ENCODE measurements at regions not wholly inside any gene's neighbourhood (a gene's known extent, or its start where the extent isn't known, plus 50 kb on each side); places are given as distances from the start of the nearest gene placed in this dataset.

DNA sequence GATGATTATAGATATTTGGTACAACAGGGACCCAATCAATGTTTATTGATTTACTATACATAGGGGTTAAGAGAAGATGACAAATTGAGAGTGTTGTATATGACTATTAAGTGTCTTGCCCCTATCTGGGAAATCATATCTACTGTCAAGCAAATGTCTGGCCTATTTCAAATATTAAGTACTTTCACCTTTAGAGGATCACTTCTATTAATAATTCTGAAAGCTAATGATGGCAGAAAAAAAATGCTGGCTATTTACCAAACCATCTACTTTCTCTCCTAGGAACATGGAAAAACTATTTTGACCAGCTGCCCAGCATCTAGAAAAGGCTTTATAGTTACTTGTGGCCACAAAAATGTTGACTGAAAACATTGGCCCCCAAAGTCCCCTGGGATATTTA, 632.3 kb upstream of the ZNF385D start:
- Histone ChIP-seq H3K4me1 (ENCODE audit: control insufficient read depth in 2 of 2, insufficient read depth in 1 of 2, low read depth in 1 of 2, low read length in 2 of 2) (no peaks in the 10 kb centered on the region), H4K8ac (ENCODE audit: low read depth, low read length) (no peak overlapping the region), H2AFZ (ENCODE audit: low read length) (no peak overlapping the region), H2BK12ac (ENCODE audit: low read length) (no peak overlapping the region), H3K18ac (ENCODE audit: low read length) (no peak overlapping the region), H3K27ac (replicated peaks; ENCODE audit: low read length) (no peak overlapping the region), H3K4ac (ENCODE audit: low read length) (no peak overlapping the region), H3K4me3 (ENCODE audit: low read length in 2 of 2) (no peak overlapping the region), H2BK5ac (ENCODE audit: low read length) (no peak overlapping the region), H2BK120ac (ENCODE audit: low read depth, low read length) (no peak overlapping the region), H3K23ac (ENCODE audit: low read depth, low read length, poor library complexity) (no peak overlapping the region), H3K36me3 (replicated peaks in 1 of 2; ENCODE audit: control insufficient read depth in 2 of 2, insufficient read depth in 2 of 2, low read length in 2 of 2) (no peaks in the 10 kb centered on the region), H4K91ac (ENCODE audit: low read depth, low read length, poor library complexity) (no peak overlapping the region), H2AK5ac (ENCODE audit: low read depth, low read length) (no peak overlapping the region), H3K9ac (ENCODE audit: low read depth, low read length, poor library complexity) (no peak overlapping the region), H2BK15ac (ENCODE audit: low read length) (no peak overlapping the region), H3K9me3 (replicated peaks in 1 of 2; ENCODE audit: control insufficient read depth in 2 of 2, insufficient read depth in 1 of 2, low read depth in 1 of 2, low read length in 2 of 2) (no peaks in the 10 kb centered on the region), H3K14ac (ENCODE audit: low read length) (no peak overlapping the region), H3K27me3 (ENCODE audit: control insufficient read depth in 3 of 3, insufficient read depth in 3 of 3, low read depth in 1 of 3, low read length in 3 of 3) (no peaks in the 10 kb centered on the region), H3K79me1 (ENCODE audit: low read depth, low read length) (no peaks in the 10 kb centered on the region), H3K4me2 (ENCODE audit: insufficient read depth, low read length, poor library complexity, severe bottlenecking) (no peak overlapping the region)
- DNase-seq (ENCODE audit: low spot score), result no peak

DNA sequence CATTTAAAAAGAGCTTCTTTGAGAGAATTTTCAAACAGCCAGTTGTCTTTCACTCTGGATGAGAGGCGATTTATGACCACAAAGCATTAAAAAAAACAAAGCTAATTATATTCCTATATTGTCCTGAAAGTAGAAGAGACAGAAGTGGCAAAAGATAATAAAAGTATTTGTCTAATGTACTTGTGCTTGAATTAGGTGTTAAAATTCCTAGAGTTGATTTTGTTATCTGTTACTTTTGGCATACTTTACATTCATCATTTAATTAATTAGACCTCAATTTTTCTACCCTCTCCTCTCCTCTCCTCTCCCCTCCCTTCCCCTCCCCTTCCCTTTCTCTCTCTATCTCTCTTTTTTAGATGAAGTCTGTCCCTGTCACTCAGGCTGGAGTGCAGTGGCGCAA, 635.1 kb upstream of the ZNF385D start:
- H2BK5ac ChIP-seq (ENCODE audit: low read length), result no peak overlapping the region
- no peak overlapping the region for H3K18ac ChIP-seq (ENCODE audit: low read length)
- H4K8ac ChIP-seq (ENCODE audit: low read depth, low read length), result no peak overlapping the region
- no peak overlapping the region for H3K4me3 ChIP-seq (ENCODE audit: low read length in 2 of 2)
- H3K36me3 ChIP-seq (replicated peaks in 1 of 2; ENCODE audit: control insufficient read depth in 2 of 2, insufficient read depth in 2 of 2, low read length in 2 of 2), result no peaks in the 10 kb centered on the region
- no peak overlapping the region for H3K4ac ChIP-seq (ENCODE audit: low read length)
- no peak overlapping the region for H2BK15ac ChIP-seq (ENCODE audit: low read length)
- no peak overlapping the region for H3K4me2 ChIP-seq (ENCODE audit: insufficient read depth, low read length, poor library complexity, severe bottlenecking)
- WGBS, 2 donors (ENCODE audit: extremely low coverage in 2 of 2, insufficient read length in 2 of 2, insufficient replicate concordance in 1 of 2), result no CpG with 5 or more reads among the region's 2 CpGs
- no peak overlapping the region for H2BK12ac ChIP-seq (ENCODE audit: low read length)
- H3K27me3 ChIP-seq (ENCODE audit: control insufficient read depth in 3 of 3, insufficient read depth in 3 of 3, low read depth in 1 of 3, low read length in 3 of 3), result no peaks in the 10 kb centered on the region
- H2AFZ ChIP-seq (ENCODE audit: low read length), result no peak overlapping the region
- no peaks in the 10 kb centered on the region for H3K4me1 ChIP-seq (ENCODE audit: control insufficient read depth in 2 of 2, insufficient read depth in 1 of 2, low read depth in 1 of 2, low read length in 2 of 2)
- no peak overlapping the region for H3K9ac ChIP-seq (ENCODE audit: low read depth, low read length, poor library complexity)
- H2AK5ac ChIP-seq (ENCODE audit: low read depth, low read length), result no peak overlapping the region
- H3K14ac ChIP-seq (ENCODE audit: low read length), result no peak overlapping the region
- H3K9me3 ChIP-seq (replicated peaks in 1 of 2; ENCODE audit: control insufficient read depth in 2 of 2, insufficient read depth in 1 of 2, low read depth in 1 of 2, low read length in 2 of 2), result no peaks in the 10 kb centered on the region
- no peak overlapping the region for H2BK120ac ChIP-seq (ENCODE audit: low read depth, low read length)
- H3K27ac ChIP-seq (replicated peaks; ENCODE audit: low read length), result no peak overlapping the region
- H4K91ac ChIP-seq (ENCODE audit: low read depth, low read length, poor library complexity), result no peak overlapping the region
- no peak for DNase-seq (ENCODE audit: low spot score)
- H3K79me1 ChIP-seq (ENCODE audit: low read depth, low read length), result no peaks in the 10 kb centered on the region
- no peak overlapping the region for H3K23ac ChIP-seq (ENCODE audit: low read depth, low read length, poor library complexity)

DNA sequence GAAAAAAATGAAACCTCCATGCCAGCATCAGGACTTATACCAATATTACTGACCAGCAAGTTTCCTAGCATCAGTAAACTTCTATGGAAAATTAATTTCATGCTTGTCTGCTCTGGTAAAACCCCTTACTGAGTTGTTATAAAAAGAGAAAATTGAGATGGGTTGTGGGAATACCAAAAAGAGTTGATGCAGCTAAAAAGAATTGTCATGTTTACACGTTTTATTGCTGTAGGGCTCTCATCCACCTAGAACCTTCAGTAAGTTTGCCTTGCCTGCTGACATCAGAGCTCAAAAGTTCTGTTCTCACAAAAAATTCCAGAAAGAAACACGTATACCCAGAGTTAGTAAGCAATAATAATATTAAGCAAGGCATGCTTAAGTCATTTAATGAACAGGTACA, 641.3 kb upstream of the ZNF385D start:
- H3K4ac ChIP-seq (ENCODE audit: low read length), result no peak overlapping the region

DNA sequence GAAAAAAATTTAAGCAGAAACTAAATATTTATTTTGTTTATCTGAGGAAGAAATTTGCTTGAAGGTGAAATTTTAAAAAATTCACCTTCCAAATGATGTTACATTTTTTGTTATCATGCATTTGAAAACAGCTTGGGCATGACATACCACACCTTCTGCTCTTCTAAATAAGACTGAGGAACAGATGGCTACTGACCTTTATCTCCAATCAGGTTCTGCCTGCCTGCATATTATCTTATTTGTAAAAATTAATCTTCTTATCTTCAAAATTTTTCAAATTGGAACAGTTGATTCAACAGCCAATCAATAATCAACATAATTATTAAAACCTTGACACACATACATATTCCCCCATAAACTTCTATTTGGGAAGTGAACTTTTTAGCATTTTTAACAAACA, 641.8 kb upstream of the ZNF385D start:
- no peaks in the 10 kb centered on the region for H3K27me3 ChIP-seq (ENCODE audit: control insufficient read depth in 3 of 3, insufficient read depth in 3 of 3, low read depth in 1 of 3, low read length in 3 of 3)
- no peak overlapping the region for H2AK5ac ChIP-seq (ENCODE audit: low read depth, low read length)
- no peak overlapping the region for H3K4me2 ChIP-seq (ENCODE audit: insufficient read depth, low read length, poor library complexity, severe bottlenecking)
- no peak overlapping the region for H3K4me3 ChIP-seq (ENCODE audit: low read length in 2 of 2)
- no peak overlapping the region for H4K91ac ChIP-seq (ENCODE audit: low read depth, low read length, poor library complexity)
- no peak overlapping the region for H3K14ac ChIP-seq (ENCODE audit: low read length)
- H3K79me1 ChIP-seq (ENCODE audit: low read depth, low read length), result no peaks in the 10 kb centered on the region
- no peak overlapping the region for H3K27ac ChIP-seq (replicated peaks; ENCODE audit: low read length)
- H3K18ac ChIP-seq (ENCODE audit: low read length), result no peak overlapping the region
- no peak overlapping the region for H2BK15ac ChIP-seq (ENCODE audit: low read length)
- no peaks in the 10 kb centered on the region for H3K36me3 ChIP-seq (replicated peaks in 1 of 2; ENCODE audit: control insufficient read depth in 2 of 2, insufficient read depth in 2 of 2, low read length in 2 of 2)
- H2BK120ac ChIP-seq (ENCODE audit: low read depth, low read length), result no peak overlapping the region
- H3K23ac ChIP-seq (ENCODE audit: low read depth, low read length, poor library complexity), result no peak overlapping the region
- no peaks in the 10 kb centered on the region for H3K9me3 ChIP-seq (replicated peaks in 1 of 2; ENCODE audit: control insufficient read depth in 2 of 2, insufficient read depth in 1 of 2, low read depth in 1 of 2, low read length in 2 of 2)
- H3K9ac ChIP-seq (ENCODE audit: low read depth, low read length, poor library complexity), result no peak overlapping the region
- no peak overlapping the region for H3K4ac ChIP-seq (ENCODE audit: low read length)
- H3K4me1 ChIP-seq (ENCODE audit: control insufficient read depth in 2 of 2, insufficient read depth in 1 of 2, low read depth in 1 of 2, low read length in 2 of 2), result no peaks in the 10 kb centered on the region
- H2BK12ac ChIP-seq (ENCODE audit: low read length), result no peak overlapping the region
- H4K8ac ChIP-seq (ENCODE audit: low read depth, low read length), result no peak overlapping the region
- no peak overlapping the region for H2AFZ ChIP-seq (ENCODE audit: low read length)
- no peak overlapping the region for H2BK5ac ChIP-seq (ENCODE audit: low read length)
- DNase-seq (ENCODE audit: low spot score), result no peak

More for the DNA sequence above, 641.3 kb upstream of the ZNF385D start:
- Histone ChIP-seq H3K23ac (ENCODE audit: low read depth, low read length, poor library complexity) (no peak overlapping the region), H2BK5ac (ENCODE audit: low read length) (no peak overlapping the region), H2BK12ac (ENCODE audit: low read length) (no peak overlapping the region), H3K4me2 (ENCODE audit: insufficient read depth, low read length, poor library complexity, severe bottlenecking) (no peak overlapping the region), H3K18ac (ENCODE audit: low read length) (no peak overlapping the region), H3K14ac (ENCODE audit: low read length) (no peak overlapping the region), H3K36me3 (replicated peaks in 1 of 2; ENCODE audit: control insufficient read depth in 2 of 2, insufficient read depth in 2 of 2, low read length in 2 of 2) (no peaks in the 10 kb centered on the region), H3K27ac (replicated peaks; ENCODE audit: low read length) (no peak overlapping the region), H3K4me1 (ENCODE audit: control insufficient read depth in 2 of 2, insufficient read depth in 1 of 2, low read depth in 1 of 2, low read length in 2 of 2) (no peaks in the 10 kb centered on the region), H2AK5ac (ENCODE audit: low read depth, low read length) (no peak overlapping the region), H3K4me3 (ENCODE audit: low read length in 2 of 2) (no peak overlapping the region), H4K8ac (ENCODE audit: low read depth, low read length) (no peak overlapping the region), H2BK120ac (ENCODE audit: low read depth, low read length) (no peak overlapping the region), H3K9me3 (replicated peaks in 1 of 2; ENCODE audit: control insufficient read depth in 2 of 2, insufficient read depth in 1 of 2, low read depth in 1 of 2, low read length in 2 of 2) (no peaks in the 10 kb centered on the region), H2AFZ (ENCODE audit: low read length) (no peak overlapping the region), H3K79me1 (ENCODE audit: low read depth, low read length) (no peaks in the 10 kb centered on the region), H3K9ac (ENCODE audit: low read depth, low read length, poor library complexity) (no peak overlapping the region), H2BK15ac (ENCODE audit: low read length) (no peak overlapping the region), H4K91ac (ENCODE audit: low read depth, low read length, poor library complexity) (no peak overlapping the region), H3K27me3 (ENCODE audit: control insufficient read depth in 3 of 3, insufficient read depth in 3 of 3, low read depth in 1 of 3, low read length in 3 of 3) (no peaks in the 10 kb centered on the region)
- WGBS, 2 donors (ENCODE audit: extremely low coverage in 2 of 2, insufficient read length in 2 of 2, insufficient replicate concordance in 1 of 2), result no CpG with 5 or more reads among the region's 2 CpGs
- DNase-seq (ENCODE audit: low spot score), result no peak
